H9 (cell line): ENCODE measurements at regions not wholly inside any gene's neighbourhood (a gene's known extent, or its start where the extent isn't known, plus 50 kb on each side); places are given as distances from the start of the nearest gene placed in this dataset.

Experiments used
- DNase-seq: peaks from one replicate; pipeline ENCODE4 v3.0.0-alpha.2; 2017
- H2AFZ ChIP-seq: one replicate; pipeline ENCODE4 v1.6.1; 2013; ENCODE audit warnings: mild to moderate bottlenecking, low read length, control low read depth, moderate library complexity
- H2AK5ac ChIP-seq: 2 replicates; pipeline ENCODE4 v1.6.1; 2013; ENCODE audit warnings: low read length, control low read depth, mixed read lengths; ENCODE audit not compliant: insufficient read length
- H2BK120ac ChIP-seq: one replicate; pipeline ENCODE4 v1.6.1; 2013; ENCODE audit warnings: low read depth, mild to moderate bottlenecking, low read length, control low read depth, inconsistent platforms; ENCODE audit not compliant: poor library complexity, severe bottlenecking
- H2BK12ac ChIP-seq: 2 replicates; pipeline ENCODE4 v1.6.1; 2013; ENCODE audit warnings: low read length, control low read depth, mixed read lengths, low read depth; ENCODE audit not compliant: insufficient read length
- H2BK15ac ChIP-seq: 2 replicates; pipeline ENCODE4 v1.6.1; 2013; ENCODE audit warnings: low read depth, low read length, control low read depth
- H2BK20ac ChIP-seq: one replicate; pipeline ENCODE4 v1.6.1; 2013; ENCODE audit warnings: low read depth, mild to moderate bottlenecking, low read length, control low read depth, inconsistent platforms; ENCODE audit not compliant: poor library complexity, severe bottlenecking
- H2BK5ac ChIP-seq: 2 replicates; pipeline ENCODE4 v1.6.1; 2013; ENCODE audit warnings: low read length, control low read depth, mixed read lengths; ENCODE audit not compliant: insufficient read length
- H3K14ac ChIP-seq: 2 replicates; pipeline ENCODE4 v1.6.1; 2013; ENCODE audit warnings: low read length, control low read depth; ENCODE audit not compliant: insufficient read depth
- H3K18ac ChIP-seq: 2 replicates; pipeline ENCODE4 v1.6.1; 2013; ENCODE audit warnings: low read depth, mild to moderate bottlenecking, mixed read lengths, low read length, control low read depth; ENCODE audit not compliant: insufficient read length
- H3K23ac ChIP-seq: 2 replicates; pipeline ENCODE4 v1.6.1; 2013; ENCODE audit warnings: low read length, control low read depth, mixed read lengths, low read depth; ENCODE audit not compliant: insufficient read length
- H3K23me2 ChIP-seq: 2 replicates; pipeline ENCODE4 v1.6.1; 2013; ENCODE audit warnings: low read depth, mild to moderate bottlenecking, mixed read lengths, low read length, control low read depth; ENCODE audit not compliant: insufficient read length, poor library complexity, severe bottlenecking
- H3K27ac ChIP-seq: 2 replicates; pipeline ENCODE4 v1.5.1; 2013; ENCODE audit warnings: low read length, control low read depth, mixed read lengths, low read depth; ENCODE audit not compliant: insufficient read length
- H3K27me3 ChIP-seq: 2 replicates; pipeline ENCODE4 v1.6.1; 2013; ENCODE audit warnings: low read length, control low read depth, inconsistent platforms; ENCODE audit not compliant: insufficient read depth
- H3K4ac ChIP-seq: 2 replicates; pipeline ENCODE4 v1.6.1; 2013; ENCODE audit warnings: low read depth, mild to moderate bottlenecking, control low read depth, inconsistent platforms, low read length, moderate library complexity
- H3K4me1 ChIP-seq: 2 replicates; pipeline ENCODE4 v1.6.1; 2013; ENCODE audit warnings: low read length, control low read depth, inconsistent platforms; ENCODE audit not compliant: insufficient read depth
- H3K4me2 ChIP-seq: 2 replicates; pipeline ENCODE4 v1.6.1; 2013; ENCODE audit warnings: low read length, control low read depth, mixed read lengths; ENCODE audit not compliant: insufficient read length, insufficient read depth
- H3K56ac ChIP-seq: 2 replicates; pipeline ENCODE4 v1.6.1; 2013; ENCODE audit warnings: low read depth, mild to moderate bottlenecking, mixed read lengths, low read length, control low read depth; ENCODE audit not compliant: insufficient read length
- H3K79me1 ChIP-seq: 2 replicates; pipeline ENCODE4 v1.6.1; 2013; ENCODE audit warnings: low read depth, mild to moderate bottlenecking, moderate library complexity, low read length, control low read depth, inconsistent platforms; ENCODE audit not compliant: insufficient read depth, poor library complexity, severe bottlenecking
- H3K79me2 ChIP-seq: 2 replicates; pipeline ENCODE4 v1.6.1; 2013; ENCODE audit warnings: low read length, control low read depth, inconsistent platforms; ENCODE audit not compliant: insufficient read depth
- H3K9ac ChIP-seq: 2 replicates; pipeline ENCODE4 v1.6.1; 2013; ENCODE audit warnings: low read length, control low read depth, mixed read lengths; ENCODE audit not compliant: insufficient read length; ENCODE audit errors: extremely low read depth
- H3K9me3 ChIP-seq: one replicate; pipeline ENCODE4 v1.6.1; 2013; ENCODE audit warnings: low read depth, low read length, inconsistent platforms; ENCODE audit not compliant: control insufficient read depth
- H3T11ph ChIP-seq: one replicate; pipeline ENCODE4 v1.6.1; 2013; ENCODE audit warnings: mild to moderate bottlenecking, low read length, control low read depth, inconsistent platforms
- H4K20me1 ChIP-seq: one replicate; pipeline ENCODE4 v1.6.1; 2013; ENCODE audit not compliant: control insufficient read depth, insufficient read length, insufficient read depth
- H4K5ac ChIP-seq: 2 replicates; pipeline ENCODE4 v1.6.1; 2013; ENCODE audit warnings: low read depth, mild to moderate bottlenecking, mixed read lengths, low read length, control low read depth; ENCODE audit not compliant: insufficient read length
- H4K8ac ChIP-seq: replicated peaks from 2 replicates; pipeline ENCODE4 v1.6.1; 2013; ENCODE audit warnings: low read length, control low read depth, mixed read lengths, low read depth; ENCODE audit not compliant: insufficient read length
- H4K91ac ChIP-seq: 2 replicates; pipeline ENCODE4 v1.6.1; 2013; ENCODE audit warnings: low read depth, mild to moderate bottlenecking, moderate library complexity, mixed read lengths, low read length, control low read depth; ENCODE audit not compliant: insufficient read length
- H3K27ac Mint-ChIP-seq, 3 experiments: 2 replicates in 2 of 3; 3 replicates in 1 of 3; pipeline ENCODE4 v1.8.0; 2020 to 2021; ENCODE audit warnings: mixed read lengths in 3 of 3, mild to moderate bottlenecking in 1 of 3, moderate library complexity in 1 of 3
- H3K27me3 Mint-ChIP-seq: 2 replicates; pipeline ENCODE4 v1.8.0; 2021; ENCODE audit warnings: low read depth, mild to moderate bottlenecking, moderate library complexity, mixed read lengths
- H3K36me3 Mint-ChIP-seq, 3 experiments: 2 replicates in 2 of 3; 3 replicates in 1 of 3; pipeline ENCODE4 v1.8.0; 2020 to 2021; ENCODE audit warnings: low read depth in 3 of 3, mixed read lengths in 3 of 3; ENCODE audit not compliant: insufficient read depth in 1 of 3
- H3K4me1 Mint-ChIP-seq, 2 experiments: 2 replicates each; pipeline ENCODE4 v1.8.0; 2020; ENCODE audit warnings: mixed read lengths in 2 of 2
- H3K4me3 Mint-ChIP-seq, 2 experiments: 2 replicates in 1 of 2; 3 replicates in 1 of 2; pipeline ENCODE4 v1.8.0; 2020 to 2021; ENCODE audit warnings: mild to moderate bottlenecking in 2 of 2, mixed read lengths in 2 of 2, moderate library complexity in 1 of 2
- H3K9me3 Mint-ChIP-seq, 2 experiments: 2 replicates in 1 of 2; 3 replicates in 1 of 2; pipeline ENCODE4 v1.8.0; 2020; ENCODE audit warnings: mild to moderate bottlenecking in 2 of 2, mixed read lengths in 2 of 2, moderate library complexity in 1 of 2
- WGBS: extraction: QIAGEN DNeasy Blood & Tissue Kit; methylation state at CpG from one replicate; pipeline ENCODE4 v1.1.7; 2013; ENCODE audit warnings: missing lambda C conversion rate, low lambda C conversion rate, mixed read lengths; ENCODE audit not compliant: insufficient read length; ENCODE audit errors: extremely low coverage; 5-methylcytosine and 5-hydroxymethylcytosine counted together
- TF ChIP-seq, protein P1 (sequence below): fragments of 200-600 bp; sonication (generic); conservative IDR thresholded peaks from 3 replicates; pipeline ENCODE4 v1.8.0; 2021; ENCODE audit warnings: antibody characterized with exemption, mild to moderate bottlenecking

DNA sequence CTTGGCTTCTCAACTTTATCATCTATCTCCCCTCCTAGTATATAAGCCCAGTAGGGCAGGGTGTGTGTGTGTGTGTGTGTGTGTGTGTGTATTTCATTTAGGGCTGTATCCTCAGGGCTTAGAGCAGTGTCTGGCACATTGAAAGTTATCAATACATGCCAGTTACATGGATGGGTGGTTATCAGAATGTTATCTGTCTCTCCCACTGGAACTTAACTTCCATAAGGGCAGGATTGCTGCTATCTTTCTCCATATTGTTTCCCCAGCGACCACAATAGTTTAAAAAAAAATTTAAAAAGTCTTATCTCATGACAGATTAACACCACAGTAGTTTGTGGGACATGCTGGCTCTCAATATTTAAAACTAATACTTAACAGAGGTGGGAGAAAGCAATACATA, 488.9 kb downstream of the PLCL1 start:
- Histone ChIP-seq H3T11ph (no peak overlapping the region), H3K18ac (no peak overlapping the region), H4K20me1 (no peaks in the 10 kb centered on the region), H3K23ac (no peak overlapping the region), H2BK5ac (no peak overlapping the region), H2BK120ac (no peak overlapping the region), H3K56ac (no peak overlapping the region), H2BK12ac (no peak overlapping the region), H3K9ac (no peak overlapping the region), H3K4me1 (no peaks in the 10 kb centered on the region; the same call in 1 of the 2 replicates), H4K91ac (no peak overlapping the region), H3K79me2 (no peaks in the 10 kb centered on the region), H2AFZ (no peak overlapping the region), H3K23me2 (no peaks in the 10 kb centered on the region), H3K14ac (no peak overlapping the region), H4K8ac (no peak overlapping the region), H2BK20ac (no peak overlapping the region), H2BK15ac (no peak overlapping the region), H3K27me3 (no peaks in the 10 kb centered on the region), H3K4ac (no peak overlapping the region), H4K5ac (no peak overlapping the region), H2AK5ac (no peak overlapping the region), H3K79me1 (no peaks in the 10 kb centered on the region), H3K9me3 (no peaks in the 10 kb centered on the region), H3K4me2 (no peak overlapping the region), H3K27ac (no peak overlapping the region)
- Mint-ChIP-seq H3K4me3 (no peak overlapping the region), H3K36me3 (no peaks in the 10 kb centered on the region), H3K27me3 (no peaks in the 10 kb centered on the region), H3K4me1 (peaks cover 7 to 9% of the 10 kb centered on the region in 2 experiments), H3K27ac (no peak overlapping the region; a peak in 1 of 7 replicates), H3K9me3 (no peaks in the 10 kb centered on the region)
- WGBS = no CpG with 5 or more reads among the region's 1 CpG
- TF ChIP-seq, protein P1, sequence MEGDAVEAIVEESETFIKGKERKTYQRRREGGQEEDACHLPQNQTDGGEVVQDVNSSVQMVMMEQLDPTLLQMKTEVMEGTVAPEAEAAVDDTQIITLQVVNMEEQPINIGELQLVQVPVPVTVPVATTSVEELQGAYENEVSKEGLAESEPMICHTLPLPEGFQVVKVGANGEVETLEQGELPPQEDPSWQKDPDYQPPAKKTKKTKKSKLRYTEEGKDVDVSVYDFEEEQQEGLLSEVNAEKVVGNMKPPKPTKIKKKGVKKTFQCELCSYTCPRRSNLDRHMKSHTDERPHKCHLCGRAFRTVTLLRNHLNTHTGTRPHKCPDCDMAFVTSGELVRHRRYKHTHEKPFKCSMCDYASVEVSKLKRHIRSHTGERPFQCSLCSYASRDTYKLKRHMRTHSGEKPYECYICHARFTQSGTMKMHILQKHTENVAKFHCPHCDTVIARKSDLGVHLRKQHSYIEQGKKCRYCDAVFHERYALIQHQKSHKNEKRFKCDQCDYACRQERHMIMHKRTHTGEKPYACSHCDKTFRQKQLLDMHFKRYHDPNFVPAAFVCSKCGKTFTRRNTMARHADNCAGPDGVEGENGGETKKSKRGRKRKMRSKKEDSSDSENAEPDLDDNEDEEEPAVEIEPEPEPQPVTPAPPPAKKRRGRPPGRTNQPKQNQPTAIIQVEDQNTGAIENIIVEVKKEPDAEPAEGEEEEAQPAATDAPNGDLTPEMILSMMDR = no peak
- DNase-seq = no peak
